Parathyroid adenoma (tissue), 2 donors: ENCODE measurements at regions not wholly inside any gene's neighbourhood (a gene's known extent, or its start where the extent isn't known, plus 50 kb on each side); places are given as distances from the start of the nearest gene placed in this dataset.

Experiments
- H2AFZ ChIP-seq: fragments of 300-600 bp; sonication (generic); one replicate; pipeline ENCODE4 v1.7.0; 2017; ENCODE audit warnings: antibody characterized with exemption, mild to moderate bottlenecking
- H3K27ac ChIP-seq: fragments of 300-600 bp; sonication (generic); one replicate; pipeline ENCODE4 v1.7.0; 2017
- H3K27me3 ChIP-seq: fragments of 300-600 bp; sonication (generic); one replicate; pipeline ENCODE4 v1.7.0; 2017; ENCODE audit warnings: low read length; ENCODE audit not compliant: control insufficient read depth, insufficient read depth
- H3K36me3 ChIP-seq: fragments of 300-600 bp; sonication (generic); one replicate; pipeline ENCODE4 v1.7.0; 2017; ENCODE audit warnings: low read length; ENCODE audit not compliant: control insufficient read depth, insufficient read depth
- H3K4me1 ChIP-seq: fragments of 300-600 bp; sonication (generic); one replicate; pipeline ENCODE4 v1.7.0; 2017; ENCODE audit warnings: control low read depth
- H3K4me2 ChIP-seq: fragments of 300-600 bp; sonication (generic); one replicate; pipeline ENCODE4 v1.7.0; 2017; ENCODE audit warnings: low read length
- H3K4me3 ChIP-seq: fragments of 300-600 bp; sonication (generic); one replicate; pipeline ENCODE4 v1.7.0; 2017; ENCODE audit warnings: low read depth, low read length
- H3K79me2 ChIP-seq: fragments of 300-600 bp; sonication (generic); one replicate; pipeline ENCODE4 v1.7.0; 2017; ENCODE audit warnings: control low read depth
- H3K9ac ChIP-seq: fragments of 300-600 bp; sonication (generic); one replicate; pipeline ENCODE4 v1.7.0; 2017; ENCODE audit warnings: mild to moderate bottlenecking
- H3K9me3 ChIP-seq: fragments of 300-600 bp; sonication (generic); one replicate; pipeline ENCODE4 v1.7.0; 2017; ENCODE audit warnings: low read length; ENCODE audit not compliant: control insufficient read depth
- TF ChIP-seq, protein P1 (sequence below): fragments of 300-600 bp; sonication (generic); IDR thresholded peaks from one replicate; pipeline ENCODE4 v1.7.0; 2017; ENCODE audit warnings: antibody characterized with exemption, mild to moderate bottlenecking
- donor health status: primary hyperparathyroidism.

DNA sequence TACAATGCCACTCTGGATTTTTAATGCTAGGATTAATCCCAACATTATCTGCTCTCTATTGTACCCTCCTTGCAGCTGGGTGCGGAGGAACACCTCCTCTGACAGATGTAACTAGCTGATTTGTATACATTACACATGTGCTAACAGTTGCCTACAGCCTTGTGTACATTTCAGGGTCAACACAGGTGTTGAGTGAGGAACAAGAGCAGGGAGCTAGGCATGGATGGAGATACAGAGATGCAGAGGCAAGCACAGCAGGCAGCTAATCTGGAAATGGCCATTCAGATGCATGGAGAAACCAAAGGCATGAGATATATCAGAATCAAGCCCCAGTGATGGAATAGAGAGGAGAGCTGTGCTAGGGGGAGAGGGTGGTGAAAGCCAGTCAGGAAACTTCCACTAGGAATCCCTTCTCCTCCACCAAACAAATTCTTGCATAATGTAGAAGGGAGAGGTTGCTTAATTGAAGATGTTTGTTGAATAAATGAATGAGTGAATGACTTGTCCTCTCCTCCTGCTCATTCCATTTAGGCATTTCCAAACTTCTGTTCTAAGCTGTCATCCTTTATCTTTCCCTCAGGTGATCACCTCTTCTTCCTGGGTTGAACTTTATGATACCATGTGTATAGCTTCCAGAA, 313.2 kb downstream of the ATP23 start:
- TF ChIP-seq, protein P1, sequence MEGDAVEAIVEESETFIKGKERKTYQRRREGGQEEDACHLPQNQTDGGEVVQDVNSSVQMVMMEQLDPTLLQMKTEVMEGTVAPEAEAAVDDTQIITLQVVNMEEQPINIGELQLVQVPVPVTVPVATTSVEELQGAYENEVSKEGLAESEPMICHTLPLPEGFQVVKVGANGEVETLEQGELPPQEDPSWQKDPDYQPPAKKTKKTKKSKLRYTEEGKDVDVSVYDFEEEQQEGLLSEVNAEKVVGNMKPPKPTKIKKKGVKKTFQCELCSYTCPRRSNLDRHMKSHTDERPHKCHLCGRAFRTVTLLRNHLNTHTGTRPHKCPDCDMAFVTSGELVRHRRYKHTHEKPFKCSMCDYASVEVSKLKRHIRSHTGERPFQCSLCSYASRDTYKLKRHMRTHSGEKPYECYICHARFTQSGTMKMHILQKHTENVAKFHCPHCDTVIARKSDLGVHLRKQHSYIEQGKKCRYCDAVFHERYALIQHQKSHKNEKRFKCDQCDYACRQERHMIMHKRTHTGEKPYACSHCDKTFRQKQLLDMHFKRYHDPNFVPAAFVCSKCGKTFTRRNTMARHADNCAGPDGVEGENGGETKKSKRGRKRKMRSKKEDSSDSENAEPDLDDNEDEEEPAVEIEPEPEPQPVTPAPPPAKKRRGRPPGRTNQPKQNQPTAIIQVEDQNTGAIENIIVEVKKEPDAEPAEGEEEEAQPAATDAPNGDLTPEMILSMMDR, result no peak
- no peak overlapping the region for H3K9ac ChIP-seq
- H3K9me3 ChIP-seq, result no peaks in the 10 kb centered on the region
- no peak overlapping the region for H3K4me2 ChIP-seq
- no peaks in the 10 kb centered on the region for H3K36me3 ChIP-seq
- H3K4me3 ChIP-seq, result no peak overlapping the region
- H3K27me3 ChIP-seq, result no peaks in the 10 kb centered on the region
- H3K27ac ChIP-seq, result no peak overlapping the region
- no peak overlapping the region for H2AFZ ChIP-seq
- no peaks in the 10 kb centered on the region for H3K79me2 ChIP-seq
- no peaks in the 10 kb centered on the region for H3K4me1 ChIP-seq

DNA sequence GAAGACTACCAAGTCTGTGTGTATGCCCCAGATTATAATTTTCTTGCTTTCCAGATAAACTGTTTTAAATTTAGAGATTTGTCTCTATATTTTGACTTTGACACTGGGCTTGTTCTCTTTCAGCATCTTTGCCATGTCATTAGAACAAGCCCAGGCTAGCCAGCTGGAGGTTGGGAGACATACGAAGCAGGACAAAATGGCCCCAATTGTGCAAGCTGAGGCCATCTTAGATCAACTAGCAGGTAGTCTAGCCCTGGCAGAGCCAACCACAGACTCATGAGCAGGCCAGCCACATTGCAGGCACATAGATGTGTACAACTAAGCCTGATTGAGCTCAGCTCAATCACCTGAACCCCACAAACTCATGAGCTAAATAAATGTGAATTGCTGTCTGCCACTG, 321.4 kb downstream of the ATP23 start:
- no peaks in the 10 kb centered on the region for H3K27me3 ChIP-seq
- no peaks in the 10 kb centered on the region for H3K4me1 ChIP-seq
- TF ChIP-seq, protein P1, result no peak
- no peaks in the 10 kb centered on the region for H3K79me2 ChIP-seq
- no peak overlapping the region for H3K4me3 ChIP-seq
- H3K36me3 ChIP-seq, result no peaks in the 10 kb centered on the region
- H3K9me3 ChIP-seq, result no peaks in the 10 kb centered on the region
- H3K27ac ChIP-seq, result no peak overlapping the region
- no peak overlapping the region for H3K4me2 ChIP-seq
- no peak overlapping the region for H3K9ac ChIP-seq
- H2AFZ ChIP-seq, result no peak overlapping the region

DNA sequence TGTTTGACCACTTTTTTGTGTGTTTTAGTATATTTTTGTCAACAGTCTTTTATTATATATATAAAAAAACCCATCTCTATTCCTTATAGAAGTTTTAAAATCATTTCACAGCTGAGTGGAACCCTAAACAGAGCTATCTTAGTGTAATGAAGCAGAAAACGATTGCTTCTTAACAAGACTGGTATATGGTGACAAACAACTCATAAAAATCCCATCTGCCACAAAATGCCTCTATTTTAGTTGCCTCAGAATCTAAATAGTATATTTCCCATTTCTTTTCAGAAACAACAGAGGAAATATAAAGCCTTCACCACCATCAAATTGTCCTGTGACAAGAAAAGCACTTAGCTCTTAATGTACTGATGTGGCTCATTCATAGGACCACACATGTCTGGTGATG, 322.4 kb downstream of the ATP23 start:
- no peak overlapping the region for H3K4me3 ChIP-seq
- no peak overlapping the region for H2AFZ ChIP-seq
- no peaks in the 10 kb centered on the region for H3K79me2 ChIP-seq
- no peaks in the 10 kb centered on the region for H3K36me3 ChIP-seq
- H3K27me3 ChIP-seq, result no peaks in the 10 kb centered on the region
- H3K9ac ChIP-seq, result no peak overlapping the region
- TF ChIP-seq, protein P1, result no peak
- H3K4me1 ChIP-seq, result no peaks in the 10 kb centered on the region
- H3K9me3 ChIP-seq, result no peaks in the 10 kb centered on the region
- H3K4me2 ChIP-seq, result no peak overlapping the region
- H3K27ac ChIP-seq, result no peak overlapping the region

DNA sequence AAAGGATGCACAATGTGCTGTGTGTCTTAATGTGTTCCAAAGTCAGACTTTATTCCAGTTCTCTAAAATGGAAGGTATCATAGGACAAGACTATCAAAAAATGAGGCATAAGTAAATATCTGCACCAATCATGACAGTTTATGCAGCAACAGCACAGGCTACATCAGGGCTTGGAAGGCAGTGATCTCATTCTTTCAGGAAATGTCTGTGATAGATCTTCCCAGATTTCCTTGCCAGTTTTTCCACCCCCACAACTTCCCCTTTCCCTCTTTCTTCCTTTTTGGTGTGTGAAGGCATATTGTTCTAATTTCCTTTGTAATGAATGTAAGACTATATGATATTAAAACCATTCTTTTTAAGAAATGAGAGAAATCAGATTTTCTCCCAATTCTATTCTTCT, 326.7 kb downstream of the ATP23 start:
- Histone ChIP-seq H3K9ac (no peak overlapping the region), H3K4me2 (no peak overlapping the region), H2AFZ (no peak overlapping the region), H3K27ac (no peak overlapping the region), H3K79me2 (no peaks in the 10 kb centered on the region), H3K27me3 (no peaks in the 10 kb centered on the region), H3K9me3 (no peaks in the 10 kb centered on the region), H3K4me3 (no peak overlapping the region), H3K36me3 (no peaks in the 10 kb centered on the region), H3K4me1 (no peaks in the 10 kb centered on the region)
- TF ChIP-seq, protein P1, result no peak

DNA sequence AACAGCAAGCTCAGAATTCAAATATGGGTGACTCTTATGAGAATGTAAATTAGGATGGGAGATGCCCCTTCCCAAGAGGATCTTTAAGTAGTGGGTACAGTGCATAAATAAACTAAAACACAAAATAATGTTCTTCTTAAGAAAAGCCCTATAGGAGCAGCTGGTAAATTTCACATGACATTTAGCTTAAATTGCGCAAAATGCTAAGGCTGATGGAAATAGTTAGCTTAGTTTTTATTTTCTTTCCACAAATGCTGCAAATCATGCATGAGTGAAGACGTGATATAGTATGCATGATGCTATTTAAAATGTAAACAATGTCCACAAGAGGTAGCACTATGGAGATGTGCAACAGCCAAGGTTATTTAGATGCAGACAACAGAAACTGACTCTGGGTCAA, 328.1 kb downstream of the ATP23 start:
- H3K4me2 ChIP-seq, result no peak overlapping the region
- no peaks in the 10 kb centered on the region for H3K9me3 ChIP-seq
- H3K36me3 ChIP-seq, result no peaks in the 10 kb centered on the region
- H3K27me3 ChIP-seq, result no peaks in the 10 kb centered on the region
- no peak overlapping the region for H3K9ac ChIP-seq
- no peaks in the 10 kb centered on the region for H3K79me2 ChIP-seq
- H3K4me1 ChIP-seq, result no peaks in the 10 kb centered on the region
- H3K4me3 ChIP-seq, result no peak overlapping the region
- TF ChIP-seq, protein P1, result no peak
- no peak overlapping the region for H3K27ac ChIP-seq
- no peak overlapping the region for H2AFZ ChIP-seq
